Erythroblast (primary cell): ENCODE measurements at regions not wholly inside any gene's neighbourhood (a gene's known extent, or its start where the extent isn't known, plus 50 kb on each side); places are given as distances from the start of the nearest gene placed in this dataset.

Experiments used
- GATA1 ChIP-seq: IDR thresholded peaks from 2 replicates; pipeline ENCODE4 v1.6.1; 2011; ENCODE audit warnings: low read depth, mild to moderate bottlenecking, control low read depth, low read length, moderate library complexity
- POLR2A ChIP-seq: IDR thresholded peaks from 2 replicates; pipeline ENCODE4 v1.6.1; 2011; ENCODE audit warnings: mild to moderate bottlenecking, low read length

DNA sequence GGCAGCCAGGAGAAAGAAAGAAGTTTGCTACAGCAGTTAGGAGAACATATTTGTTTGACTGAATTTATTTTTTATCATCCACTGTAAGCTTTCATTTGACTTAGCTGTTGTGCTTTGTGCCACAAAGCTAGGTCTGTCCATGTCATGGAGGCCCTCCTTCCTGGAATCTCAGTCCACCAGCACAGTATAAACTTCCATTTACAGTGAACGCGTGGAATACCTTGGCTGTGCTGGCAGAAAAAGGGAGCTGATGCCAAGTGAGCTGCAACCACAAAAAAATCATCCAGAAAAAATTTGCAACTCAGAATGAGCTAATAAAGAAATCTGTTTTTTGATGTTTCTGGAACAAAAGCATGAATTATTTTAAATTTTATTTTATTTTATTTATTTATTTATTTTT is 72.6 kb downstream of the ATP6V1G3 start:
- no peak for TF ChIP-seq POLR2A
- TF ChIP-seq GATA1, result no peak
